Spleen (tissue), 7 donors: ENCODE measurements at regions not wholly inside any gene's neighbourhood (a gene's known extent, or its start where the extent isn't known, plus 50 kb on each side); places are given as distances from the start of the nearest gene placed in this dataset.

ENCODE experiments used
- POLR2A ChIP-seq, 3 donors: fragments of 450-650 bp; IDR thresholded peaks; one replicate each; pipeline ENCODE4 v1.5.1; 2017; ENCODE audit warnings: antibody characterized with exemption in 3 of 3, mild to moderate bottlenecking in 1 of 3
- TF ChIP-seq, protein P1 (sequence below), 11 experiments: fragments of 200-600 bp in 7 of 11; fragments of 450-650 bp in 4 of 11; sonication (generic) in 4 of 11; IDR thresholded peaks in 8 of 11; conservative IDR thresholded peaks in 3 of 11; 1 replicate in 7 of 11; 2 replicates in 4 of 11; pipeline versions ENCODE4 v1.4.0 to v1.8.0; 2016 to 2021; ENCODE audit warnings: antibody characterized with exemption in 11 of 11, inconsistent platforms in 4 of 11, mild to moderate bottlenecking in 1 of 11
- donor health status: DM: no; HTN: no; CAD: no; lungs with moderate emphysema.
- donor health status: DM: no; HTN: no; CAD: no.
- donor health status: DM: no; HTN: no; CAD: no.

DNA sequence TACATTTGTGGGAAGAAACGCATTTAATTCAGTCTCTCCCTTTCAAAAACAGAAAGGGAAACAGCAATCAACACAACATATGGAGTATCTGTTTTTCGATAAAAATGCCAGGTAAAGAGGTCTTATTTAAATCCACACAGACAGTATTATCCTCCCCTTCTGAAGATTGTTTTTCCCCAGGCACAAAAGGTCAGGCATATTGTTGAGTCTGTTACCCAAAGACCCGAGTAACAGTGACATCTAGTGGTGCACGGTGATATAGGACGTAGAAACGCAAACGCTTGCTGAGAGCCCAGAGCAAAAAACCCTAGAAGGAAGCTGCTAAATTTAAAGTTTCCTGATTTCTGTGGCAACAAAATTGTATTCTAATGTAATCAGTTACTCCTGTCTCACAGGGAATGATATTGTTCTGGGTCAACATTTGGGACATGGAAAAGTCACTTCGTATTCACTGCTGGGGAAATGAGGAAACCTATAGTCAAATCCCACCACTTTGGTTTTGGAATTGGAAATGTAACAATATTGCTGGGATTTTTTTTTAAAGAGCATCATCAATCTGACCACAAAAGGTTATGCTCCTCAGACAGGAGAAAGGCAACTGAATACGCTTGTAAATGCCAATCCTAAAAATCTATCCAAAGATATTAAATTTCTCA lies 312.7 kb upstream of the CCDC54 start:
- TF ChIP-seq, protein P1, sequence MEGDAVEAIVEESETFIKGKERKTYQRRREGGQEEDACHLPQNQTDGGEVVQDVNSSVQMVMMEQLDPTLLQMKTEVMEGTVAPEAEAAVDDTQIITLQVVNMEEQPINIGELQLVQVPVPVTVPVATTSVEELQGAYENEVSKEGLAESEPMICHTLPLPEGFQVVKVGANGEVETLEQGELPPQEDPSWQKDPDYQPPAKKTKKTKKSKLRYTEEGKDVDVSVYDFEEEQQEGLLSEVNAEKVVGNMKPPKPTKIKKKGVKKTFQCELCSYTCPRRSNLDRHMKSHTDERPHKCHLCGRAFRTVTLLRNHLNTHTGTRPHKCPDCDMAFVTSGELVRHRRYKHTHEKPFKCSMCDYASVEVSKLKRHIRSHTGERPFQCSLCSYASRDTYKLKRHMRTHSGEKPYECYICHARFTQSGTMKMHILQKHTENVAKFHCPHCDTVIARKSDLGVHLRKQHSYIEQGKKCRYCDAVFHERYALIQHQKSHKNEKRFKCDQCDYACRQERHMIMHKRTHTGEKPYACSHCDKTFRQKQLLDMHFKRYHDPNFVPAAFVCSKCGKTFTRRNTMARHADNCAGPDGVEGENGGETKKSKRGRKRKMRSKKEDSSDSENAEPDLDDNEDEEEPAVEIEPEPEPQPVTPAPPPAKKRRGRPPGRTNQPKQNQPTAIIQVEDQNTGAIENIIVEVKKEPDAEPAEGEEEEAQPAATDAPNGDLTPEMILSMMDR (IDR thresholded peaks at IDR 0.05 in 8 of 11, conservative IDR thresholded peaks at IDR 0.05 in 3 of 11) = peak; percentile 12 to 84 (median 71)
- TF ChIP-seq POLR2A (IDR thresholded peaks at IDR 0.05) = no peak
